ENCODE measurements at regions not wholly inside any gene's neighbourhood (a gene's known extent, or its start where the extent isn't known, plus 50 kb on each side); places are given as distances from the start of the nearest gene placed in this dataset.
A peak's percentile ranks its signal among the peaks of the same experiment; 100 is the strongest.

- no peak for TF ChIP-seq CTCF (conservative IDR thresholded peaks at IDR 0.05; ENCODE audit: low read length)
- H3K4me3 ChIP-seq (ENCODE audit: low read length), result no peak overlapping the region
- no peak for DNase-seq (ENCODE audit: low read depth)
Observed at GRCh38 chr21:35198565-35198964, 149.5 kb upstream of the RUNX1 start.

GRCh38 chr21:35197992-35198431, 148.9 kb upstream of the RUNX1 start:
- peak; percentile 95 for DNase-seq (ENCODE audit: low read depth)
- no peak overlapping the region for H3K4me3 ChIP-seq (ENCODE audit: low read length)
- TF ChIP-seq CTCF (conservative IDR thresholded peaks at IDR 0.05; ENCODE audit: low read length), result no peak

GRCh38 chr21:35197191-35197590, 148.1 kb upstream of the RUNX1 start:
- H3K4me3 ChIP-seq (ENCODE audit: low read length), result no peak overlapping the region
- no peak for DNase-seq (ENCODE audit: low read depth)
- TF ChIP-seq CTCF (conservative IDR thresholded peaks at IDR 0.05; ENCODE audit: low read length), result no peak

GRCh38 chr21:35196128-35196527, 147.0 kb upstream of the RUNX1 start:
- TF ChIP-seq CTCF (conservative IDR thresholded peaks at IDR 0.05; ENCODE audit: low read length), result no peak
- no peak for DNase-seq (ENCODE audit: low read depth)

DNA sequence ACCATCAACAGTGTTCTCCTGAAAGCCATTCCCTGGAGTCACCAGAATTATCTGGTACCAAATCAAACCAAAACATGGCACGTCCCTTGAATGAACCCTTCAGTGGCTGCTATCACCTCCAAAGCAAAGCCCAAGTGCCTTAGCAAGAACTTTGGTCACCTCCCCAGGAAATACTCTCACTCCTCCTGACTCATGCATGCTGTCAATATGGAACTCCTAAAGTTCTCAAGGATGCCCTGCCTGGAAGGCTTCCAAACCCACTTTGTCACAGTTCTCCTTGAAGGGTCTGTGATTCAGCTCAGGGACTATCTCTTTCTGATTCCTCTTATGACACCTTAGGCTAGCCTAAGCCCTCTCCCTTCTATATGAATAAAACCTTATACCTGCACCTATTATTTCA, 146.1 kb upstream of the RUNX1 start:
- DNase-seq (ENCODE audit: low read depth), result no peak
- no peak for TF ChIP-seq CTCF (conservative IDR thresholded peaks at IDR 0.05; ENCODE audit: low read length)
- H3K4me3 ChIP-seq (ENCODE audit: low read length), result no peak overlapping the region

More at GRCh38 chr21:35196128-35196527, 147.0 kb upstream of the RUNX1 start:
- H3K4me3 ChIP-seq (ENCODE audit: low read length), result no peak overlapping the region

GRCh38 chr21:35191754-35192153, 142.7 kb upstream of the RUNX1 start:
- TF ChIP-seq CTCF (conservative IDR thresholded peaks at IDR 0.05; ENCODE audit: low read length), result no peak
- no peak for DNase-seq (ENCODE audit: low read depth)
- H3K4me3 ChIP-seq (ENCODE audit: low read length), result no peak overlapping the region

DNA sequence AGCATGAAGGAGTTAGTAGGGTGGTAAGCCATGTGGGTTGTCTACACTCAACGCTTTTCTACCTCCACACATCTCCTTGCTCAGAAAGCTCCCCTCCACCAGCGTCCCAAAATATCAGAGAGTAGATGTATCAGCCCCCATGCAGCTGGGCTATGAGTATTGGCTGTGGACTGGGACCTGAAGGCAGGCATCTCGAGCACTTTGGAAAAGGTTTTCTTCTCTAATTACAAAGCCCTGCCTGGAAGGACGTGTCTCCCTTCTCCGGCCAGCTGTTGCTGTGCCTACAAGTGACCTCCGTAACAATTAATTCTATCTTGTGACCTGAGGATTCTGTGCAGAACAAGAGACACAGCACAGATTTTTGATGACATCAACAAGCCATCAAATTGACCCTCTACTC, 142.0 kb upstream of the RUNX1 start:
- H3K4me3 ChIP-seq (ENCODE audit: low read length), result no peak overlapping the region
- DNase-seq (ENCODE audit: low read depth), result no peak
- no peak for TF ChIP-seq CTCF (conservative IDR thresholded peaks at IDR 0.05; ENCODE audit: low read length)
